ENCODE measurements at regions not wholly inside any gene's neighbourhood (a gene's known extent, or its start where the extent isn't known, plus 50 kb on each side); places are given as distances from the start of the nearest gene placed in this dataset.
"Not testable (repeated sequence)": the region's sequence is repeated elsewhere in the genome, so short reads cannot be mapped to it uniquely, and the experiment has no call there.

GRCh38 chr2:82023710-82024109 is 1719.2 kb upstream of the LRRTM1 start:
- no peak overlapping the region for H3K4me2 ChIP-seq (ENCODE audit: low read length)
- H3F3A ChIP-seq (ENCODE audit: insufficient read depth, low read length) = no peaks in the 10 kb centered on the region
- no peak overlapping the region for H3K4me3 ChIP-seq (ENCODE audit: low read depth, low read length, poor library complexity, severe bottlenecking)
- no peaks in the 10 kb centered on the region for H3K79me2 ChIP-seq (ENCODE audit: insufficient read depth, low read length)
- no peak overlapping the region for H3K27ac ChIP-seq (ENCODE audit: low read depth, low read length, poor library complexity, severe bottlenecking)
- no peaks in the 10 kb centered on the region for H3K36me3 ChIP-seq (ENCODE audit: insufficient read depth, low read length)
- no peak overlapping the region for H3K9ac ChIP-seq (ENCODE audit: low read length)
- no peaks in the 10 kb centered on the region for H4K20me1 ChIP-seq (ENCODE audit: insufficient read depth, low read length)
- no peaks in the 10 kb centered on the region for H3K9me3 ChIP-seq (ENCODE audit: low read length)
- H3K27me3 ChIP-seq (ENCODE audit: insufficient read depth, low read length) = no peaks in the 10 kb centered on the region
- no peaks in the 10 kb centered on the region for H3K4me1 ChIP-seq (ENCODE audit: insufficient read depth, low read length, severe bottlenecking)
- TF ChIP-seq CTCF (IDR thresholded peaks at IDR 0.05; ENCODE audit: low read length) (peak; percentile 56; the same call in 1 of the 2 replicates), EZH2 (IDR thresholded peaks at IDR 0.05; ENCODE audit: borderline replicate concordance, low read length) (no peak)
- no peak overlapping the region for H2AFZ ChIP-seq (ENCODE audit: low read length)
- no peaks in the 10 kb centered on the region for H3K9me2 ChIP-seq (ENCODE audit: low read depth, low read length)

- no peaks in the 10 kb centered on the region for H3K4me1 ChIP-seq (ENCODE audit: insufficient read depth, low read length, severe bottlenecking)
- H3K79me2 ChIP-seq (ENCODE audit: insufficient read depth, low read length) = no peaks in the 10 kb centered on the region
- H3K36me3 ChIP-seq (ENCODE audit: insufficient read depth, low read length) = no peaks in the 10 kb centered on the region
- H3K27ac ChIP-seq (ENCODE audit: low read depth, low read length, poor library complexity, severe bottlenecking) = no peak overlapping the region
- no peak for TF ChIP-seq EZH2 (IDR thresholded peaks at IDR 0.05; ENCODE audit: borderline replicate concordance, low read length)
- TF ChIP-seq CTCF (IDR thresholded peaks at IDR 0.05; ENCODE audit: low read length) = no peak
- H3K9me3 ChIP-seq (ENCODE audit: low read length) = no peaks in the 10 kb centered on the region
- H2AFZ ChIP-seq (ENCODE audit: low read length) = no peak overlapping the region
- no peaks in the 10 kb centered on the region for H3K9me2 ChIP-seq (ENCODE audit: low read depth, low read length)
- no peaks in the 10 kb centered on the region for H4K20me1 ChIP-seq (ENCODE audit: insufficient read depth, low read length)
- H3K4me2 ChIP-seq (ENCODE audit: low read length) = no peak overlapping the region
- no peak overlapping the region for H3K4me3 ChIP-seq (ENCODE audit: low read depth, low read length, poor library complexity, severe bottlenecking)
- no peaks in the 10 kb centered on the region for H3K27me3 ChIP-seq (ENCODE audit: insufficient read depth, low read length)
- no peak overlapping the region for H3K9ac ChIP-seq (ENCODE audit: low read length)
- no peaks in the 10 kb centered on the region for H3F3A ChIP-seq (ENCODE audit: insufficient read depth, low read length)
Observed at GRCh38 chr2:82013641-82014040, 1709.1 kb upstream of the LRRTM1 start.

- Histone ChIP-seq H3K27me3 (ENCODE audit: insufficient read depth, low read length) (no peaks in the 10 kb centered on the region), H3K4me2 (ENCODE audit: low read length) (no peak overlapping the region), H3K9ac (ENCODE audit: low read length) (no peak overlapping the region), H4K20me1 (ENCODE audit: insufficient read depth, low read length) (no peaks in the 10 kb centered on the region), H3F3A (ENCODE audit: insufficient read depth, low read length) (no peaks in the 10 kb centered on the region), H3K9me2 (ENCODE audit: low read depth, low read length) (no peaks in the 10 kb centered on the region), H3K27ac (ENCODE audit: low read depth, low read length, poor library complexity, severe bottlenecking) (no peak overlapping the region), H3K9me3 (ENCODE audit: low read length) (no peaks in the 10 kb centered on the region), H3K4me3 (ENCODE audit: low read depth, low read length, poor library complexity, severe bottlenecking) (no peak overlapping the region), H3K4me1 (ENCODE audit: insufficient read depth, low read length, severe bottlenecking) (no peaks in the 10 kb centered on the region), H3K79me2 (ENCODE audit: insufficient read depth, low read length) (no peaks in the 10 kb centered on the region), H3K36me3 (ENCODE audit: insufficient read depth, low read length) (no peaks in the 10 kb centered on the region), H2AFZ (ENCODE audit: low read length) (no peak overlapping the region)
- no peak for TF ChIP-seq EZH2 (IDR thresholded peaks at IDR 0.05; ENCODE audit: borderline replicate concordance, low read length)
Observed at GRCh38 chr2:82007071-82007664, 1702.6 kb upstream of the LRRTM1 start.

- not testable (repeated sequence) for H2AFZ ChIP-seq (ENCODE audit: low read length); H3K9me2 ChIP-seq (ENCODE audit: low read depth, low read length); H3F3A ChIP-seq (ENCODE audit: insufficient read depth, low read length); H3K27me3 ChIP-seq (ENCODE audit: insufficient read depth, low read length); H3K27ac ChIP-seq (ENCODE audit: low read depth, low read length, poor library complexity, severe bottlenecking); H3K9ac ChIP-seq (ENCODE audit: low read length); H3K79me2 ChIP-seq (ENCODE audit: insufficient read depth, low read length); H3K9me3 ChIP-seq (ENCODE audit: low read length); H3K4me3 ChIP-seq (ENCODE audit: low read depth, low read length, poor library complexity, severe bottlenecking); H3K4me2 ChIP-seq (ENCODE audit: low read length); H4K20me1 ChIP-seq (ENCODE audit: insufficient read depth, low read length); H3K36me3 ChIP-seq (ENCODE audit: insufficient read depth, low read length); H3K4me1 ChIP-seq (ENCODE audit: insufficient read depth, low read length, severe bottlenecking)
Observed at GRCh38 chr2:82005889-82006288, 1701.3 kb upstream of the LRRTM1 start.
